GM12878 (cell line): ENCODE measurements at regions not wholly inside any gene's neighbourhood (a gene's known extent, or its start where the extent isn't known, plus 50 kb on each side); places are given as distances from the start of the nearest gene placed in this dataset.

Experiments
- BHLHE40 ChIP-seq, 2 experiments: fragments of 450-650 bp in 1 of 2; IDR thresholded peaks; 2 replicates each; pipeline ENCODE4 v1.6.1; 2011 to 2017; ENCODE audit warnings: low read depth in 2 of 2, borderline replicate concordance in 1 of 2, improper control_type of control experiment in 1 of 2, low read length in 1 of 2, mild to moderate bottlenecking in 1 of 2
- CHD1 ChIP-seq: IDR thresholded peaks from 2 replicates; pipeline ENCODE4 v1.6.1; 2012; ENCODE audit warnings: low read depth, low read length, improper control_type of control experiment
- CHD2 ChIP-seq: IDR thresholded peaks from 2 replicates; pipeline ENCODE4 v1.6.1; 2011; ENCODE audit warnings: low read depth, low read length, improper control_type of control experiment, borderline replicate concordance
- CREB1 ChIP-seq: IDR thresholded peaks from 2 replicates; pipeline ENCODE4 v1.6.1; 2012; ENCODE audit warnings: low read depth, mild to moderate bottlenecking, inconsistent platforms
- EGR1 ChIP-seq, 2 experiments: IDR thresholded peaks; 1 replicate in 1 of 2; 2 replicates in 1 of 2; pipeline ENCODE4 v1.6.1; 2011 to 2012; ENCODE audit warnings: low read depth in 2 of 2, low read length in 2 of 2, borderline replicate concordance in 1 of 2, mild to moderate bottlenecking in 1 of 2, moderate library complexity in 1 of 2
- HCFC1 ChIP-seq: fragments of 150-350 bp; IDR thresholded peaks from 2 replicates; pipeline ENCODE4 v1.6.1; 2014; ENCODE audit warnings: low read length
- HDAC2 ChIP-seq: fragments of 200-600 bp; sonication (generic); IDR thresholded peaks from 2 replicates; pipeline ENCODE4 v1.6.1; 2017
- MEF2B ChIP-seq: fragments of 450-650 bp; IDR thresholded peaks from 2 replicates; pipeline ENCODE4 v1.6.1; 2018; ENCODE audit warnings: mild to moderate bottlenecking, moderate library complexity; ENCODE audit not compliant: partially characterized antibody, poor library complexity, severe bottlenecking
- MYB ChIP-seq: fragments of 150-350 bp; IDR thresholded peaks from 2 replicates; pipeline ENCODE4 v1.6.1; 2014; ENCODE audit warnings: mild to moderate bottlenecking, low read depth, low read length, borderline replicate concordance
- MYC ChIP-seq: IDR thresholded peaks from 2 replicates; pipeline ENCODE4 v1.6.1; 2011; ENCODE audit warnings: mild to moderate bottlenecking, low read length, moderate library complexity, inconsistent platforms; ENCODE audit not compliant: insufficient read depth, insufficient replicate concordance, insufficient read length, severe bottlenecking
- NKRF ChIP-seq: fragments of 450-650 bp; conservative IDR thresholded peaks from 2 replicates; pipeline ENCODE4 v1.6.1; 2017; ENCODE audit warnings: mild to moderate bottlenecking, moderate library complexity
- NR2F1 ChIP-seq: fragments of 450-650 bp; conservative IDR thresholded peaks from 2 replicates; pipeline ENCODE4 v1.6.1; 2017; ENCODE audit warnings: mild to moderate bottlenecking
- PAX5 ChIP-seq: IDR thresholded peaks from 2 replicates; pipeline ENCODE4 v1.6.1; 2011; ENCODE audit warnings: low read depth, low read length, borderline replicate concordance
- POLR2AphosphoS2 ChIP-seq: IDR thresholded peaks from 2 replicates; pipeline ENCODE4 v1.6.1; 2011; ENCODE audit warnings: low read depth, mild to moderate bottlenecking, low read length, improper control_type of control experiment, moderate library complexity
- POU2F2 ChIP-seq: IDR thresholded peaks from 3 replicates; pipeline ENCODE4 v1.6.1; 2011; ENCODE audit warnings: low read depth, mild to moderate bottlenecking, low read length, borderline replicate concordance
- RUNX3 ChIP-seq: IDR thresholded peaks from 2 replicates; pipeline ENCODE4 v1.6.1; 2012; ENCODE audit warnings: low read length, inconsistent platforms
- SUPT20H ChIP-seq: IDR thresholded peaks from 2 replicates; pipeline ENCODE4 v1.6.1; 2011; ENCODE audit warnings: low read depth, mild to moderate bottlenecking, low read length, moderate library complexity, borderline replicate concordance; ENCODE audit not compliant: control insufficient read depth
- SUZ12 ChIP-seq: fragments of 200-600 bp; sonication (generic); IDR thresholded peaks from one replicate; pipeline ENCODE4 v1.6.1; 2018; ENCODE audit warnings: antibody characterized with exemption, mild to moderate bottlenecking; ENCODE audit not compliant: unreplicated experiment
- ZNF274 ChIP-seq: IDR thresholded peaks from one replicate; pipeline ENCODE4 v1.8.0; 2011; ENCODE audit not compliant: insufficient read length, insufficient read depth
- TF ChIP-seq, protein P1 (sequence below): fragments of 450-650 bp; IDR thresholded peaks from 2 replicates; pipeline ENCODE4 v1.6.1; 2016; ENCODE audit warnings: mild to moderate bottlenecking
- TF ChIP-seq, protein P2 (sequence below): IDR thresholded peaks from 2 replicates; pipeline ENCODE4 v1.6.1; 2011; ENCODE audit warnings: low read depth, mild to moderate bottlenecking, low read length, moderate library complexity, borderline replicate concordance; ENCODE audit errors: extremely low read depth
- TF ChIP-seq, protein P3 (sequence below): IDR thresholded peaks from 2 replicates; pipeline ENCODE4 v1.6.1; 2012; ENCODE audit warnings: low read depth, low read length, improper control_type of control experiment

DNA sequence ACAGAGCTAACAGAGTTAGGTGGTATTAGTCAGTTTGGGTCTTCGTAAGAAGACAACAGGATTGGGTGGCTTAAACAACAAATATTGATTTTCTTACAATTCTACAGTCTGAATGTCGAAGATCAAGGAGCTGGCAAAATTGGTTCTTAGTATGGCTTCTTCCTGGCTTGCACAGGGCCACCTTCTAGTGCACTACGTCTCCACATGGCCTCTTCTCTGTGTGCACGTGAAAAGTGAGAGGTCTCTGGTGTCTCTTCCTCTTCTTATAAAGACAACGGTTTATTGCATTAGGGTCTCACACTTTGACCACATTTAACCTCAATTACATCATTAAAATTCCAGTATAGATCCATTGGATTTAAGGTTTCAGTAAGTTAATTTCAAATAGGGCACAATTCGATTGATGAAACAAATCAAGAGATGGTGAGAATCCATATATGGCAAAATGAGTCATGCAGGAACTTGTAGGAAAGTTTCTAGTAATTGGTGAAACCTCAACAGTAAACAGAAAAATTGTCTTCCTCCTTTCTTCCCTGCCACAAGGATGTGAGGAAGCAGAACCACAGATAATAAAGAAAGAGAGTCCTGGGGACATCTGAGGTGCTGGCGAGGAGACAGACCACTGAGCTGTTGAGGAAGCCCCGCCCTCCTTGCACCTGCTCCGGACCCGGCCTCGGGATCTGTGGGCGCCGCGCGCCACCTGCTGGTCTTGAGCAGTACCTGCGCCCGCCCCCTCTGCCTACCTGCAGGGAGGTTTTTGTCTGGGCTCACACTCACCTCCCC, 846.7 kb downstream of the TMEM121 start (continued):
- TF ChIP-seq, protein P1, sequence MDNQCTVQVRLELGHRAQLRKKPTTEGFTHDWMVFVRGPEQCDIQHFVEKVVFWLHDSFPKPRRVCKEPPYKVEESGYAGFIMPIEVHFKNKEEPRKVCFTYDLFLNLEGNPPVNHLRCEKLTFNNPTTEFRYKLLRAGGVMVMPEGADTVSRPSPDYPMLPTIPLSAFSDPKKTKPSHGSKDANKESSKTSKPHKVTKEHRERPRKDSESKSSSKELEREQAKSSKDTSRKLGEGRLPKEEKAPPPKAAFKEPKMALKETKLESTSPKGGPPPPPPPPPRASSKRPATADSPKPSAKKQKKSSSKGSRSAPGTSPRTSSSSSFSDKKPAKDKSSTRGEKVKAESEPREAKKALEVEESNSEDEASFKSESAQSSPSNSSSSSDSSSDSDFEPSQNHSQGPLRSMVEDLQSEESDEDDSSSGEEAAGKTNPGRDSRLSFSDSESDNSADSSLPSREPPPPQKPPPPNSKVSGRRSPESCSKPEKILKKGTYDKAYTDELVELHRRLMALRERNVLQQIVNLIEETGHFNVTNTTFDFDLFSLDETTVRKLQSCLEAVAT = no peak
- TF ChIP-seq NKRF (no peak), SUPT20H (no peak), ZNF274 (no peak), PAX5 (0 out of 2 replicates have a peak, but pooled peaks have one; percentile 18), SUZ12 (no peak), CHD2 (no peak), BHLHE40 (IDR thresholded peaks at IDR 0.05; ENCODE audit: borderline replicate concordance in 1 of 2, low read depth in 2 of 2, low read length in 1 of 2) (peak in 1 of 2 experiments; percentile 62; a peak in 2 of 4 replicates), EGR1 (IDR thresholded peaks at IDR 0.05; ENCODE audit: borderline replicate concordance in 1 of 2, low read depth in 2 of 2, low read length in 2 of 2) (peak in 1 of 2 experiments; percentile 56; a peak in 2 of 3 replicates), HDAC2 (no peak), MYC (no peak), RUNX3 (no peak), CHD1 (no peak), MYB (no peak), MEF2B (no peak), NR2F1 (no peak), CREB1 (no peak), POLR2AphosphoS2 (no peak), POU2F2 (peak; percentile 40; the same call in 1 of the 3 replicates), HCFC1 (no peak)
- TF ChIP-seq, protein P2, sequence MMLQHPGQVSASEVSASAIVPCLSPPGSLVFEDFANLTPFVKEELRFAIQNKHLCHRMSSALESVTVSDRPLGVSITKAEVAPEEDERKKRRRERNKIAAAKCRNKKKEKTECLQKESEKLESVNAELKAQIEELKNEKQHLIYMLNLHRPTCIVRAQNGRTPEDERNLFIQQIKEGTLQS = no peak
- TF ChIP-seq, protein P3, sequence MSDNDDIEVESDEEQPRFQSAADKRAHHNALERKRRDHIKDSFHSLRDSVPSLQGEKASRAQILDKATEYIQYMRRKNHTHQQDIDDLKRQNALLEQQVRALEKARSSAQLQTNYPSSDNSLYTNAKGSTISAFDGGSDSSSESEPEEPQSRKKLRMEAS = no peak
